Right lobe of liver (tissue), 4 donors: ENCODE measurements at regions not wholly inside any gene's neighbourhood (a gene's known extent, or its start where the extent isn't known, plus 50 kb on each side); places are given as distances from the start of the nearest gene placed in this dataset.
"Not testable (repeated sequence)": the region's sequence is repeated elsewhere in the genome, so short reads cannot be mapped to it uniquely, and the experiment has no call there.

Source experiments
- CTCF ChIP-seq, 4 donors: fragments of 200-600 bp in 3 of 4; fragments of 450-650 bp in 1 of 4; IDR thresholded peaks; one replicate each; pipeline versions ENCODE4 v1.5.1 to v1.8.0; 2016 to 2022; ENCODE audit warnings: antibody characterized with exemption in 4 of 4, mild to moderate bottlenecking in 2 of 4
- POLR2A ChIP-seq: fragments of 450-650 bp; IDR thresholded peaks from one replicate; pipeline ENCODE4 v1.6.1; 2017; ENCODE audit warnings: antibody characterized with exemption, mild to moderate bottlenecking
- donor health status: DM: no; HTN: no; CAD: no.
- donor health status: DM: no; HTN: no; CAD: no.
- donor health status: DM: no; HTN: yes; CAD: no.

- TF ChIP-seq CTCF (IDR thresholded peaks at IDR 0.05); POLR2A: not testable (repeated sequence)
These were observed 341.7 kb downstream of the CACNA1B start for GRCh38 chr9:138219249-138219648.
